Mucosa of rectum (tissue), 2 donors: ENCODE measurements at regions not wholly inside any gene's neighbourhood (a gene's known extent, or its start where the extent isn't known, plus 50 kb on each side); places are given as distances from the start of the nearest gene placed in this dataset.

Source experiments
- H3K27ac ChIP-seq, 2 donors: one replicate each; pipeline ENCODE4 v1.7.0; 2013; ENCODE audit warnings: inconsistent platforms in 2 of 2, low read depth in 2 of 2, low read length in 2 of 2
- H3K27me3 ChIP-seq, 2 donors: one replicate each; pipeline ENCODE4 v1.7.0; 2013; ENCODE audit warnings: low read length in 2 of 2; ENCODE audit not compliant: control insufficient read depth in 2 of 2, insufficient read depth in 2 of 2
- H3K36me3 ChIP-seq, 2 donors: one replicate each; pipeline ENCODE4 v1.7.0; 2013; ENCODE audit warnings: low read length in 2 of 2; ENCODE audit not compliant: control insufficient read depth in 2 of 2, insufficient read depth in 2 of 2
- H3K4me1 ChIP-seq, 2 donors: one replicate each; pipeline ENCODE4 v1.7.0; 2013; ENCODE audit warnings: low read length in 2 of 2, mild to moderate bottlenecking in 1 of 2; ENCODE audit not compliant: control insufficient read depth in 2 of 2, insufficient read depth in 2 of 2
- H3K4me3 ChIP-seq, 2 donors: one replicate each; pipeline ENCODE4 v1.7.0; 2013; ENCODE audit warnings: low read length in 2 of 2
- H3K9ac ChIP-seq, 2 donors: one replicate each; pipeline ENCODE4 v1.7.0; 2013; ENCODE audit warnings: low read length in 2 of 2, low read depth in 1 of 2, mild to moderate bottlenecking in 1 of 2
- H3K9me3 ChIP-seq, 2 donors: one replicate each; pipeline ENCODE4 v1.7.0; 2013; ENCODE audit warnings: low read length in 2 of 2; ENCODE audit not compliant: control insufficient read depth in 2 of 2
- donor health status: healthy.
- donor health status: Normal muscosa, but diverticular disease.

DNA sequence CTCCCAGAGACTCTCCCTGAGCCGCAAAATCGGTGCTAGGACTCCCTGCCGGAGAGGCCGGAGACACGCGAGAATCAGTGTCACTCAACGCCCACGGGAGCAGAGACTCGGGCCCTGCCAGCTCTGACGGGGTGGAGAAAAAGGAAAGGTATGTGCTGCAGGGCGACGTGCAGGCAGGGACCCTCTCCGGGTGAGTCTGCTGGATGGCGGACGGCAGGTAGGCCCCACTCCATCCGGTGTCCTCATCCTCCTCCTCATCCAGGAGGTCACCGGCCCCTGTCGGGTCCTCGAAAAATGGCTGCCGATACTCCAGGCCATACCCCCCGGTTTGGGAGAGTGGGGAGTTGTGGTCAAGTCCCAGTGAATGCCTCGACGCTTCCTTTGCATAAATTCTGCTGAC is 110.7 kb downstream of the PMAIP1 start:
- Histone ChIP-seq H3K9me3 (no peaks in the 10 kb centered on the region), H3K9ac (no peak overlapping the region), H3K4me3 (no peak overlapping the region), H3K4me1 (no peaks in the 10 kb centered on the region), H3K27ac (no peak overlapping the region), H3K27me3 (no peaks in the 10 kb centered on the region), H3K36me3 (no peaks in the 10 kb centered on the region)

DNA sequence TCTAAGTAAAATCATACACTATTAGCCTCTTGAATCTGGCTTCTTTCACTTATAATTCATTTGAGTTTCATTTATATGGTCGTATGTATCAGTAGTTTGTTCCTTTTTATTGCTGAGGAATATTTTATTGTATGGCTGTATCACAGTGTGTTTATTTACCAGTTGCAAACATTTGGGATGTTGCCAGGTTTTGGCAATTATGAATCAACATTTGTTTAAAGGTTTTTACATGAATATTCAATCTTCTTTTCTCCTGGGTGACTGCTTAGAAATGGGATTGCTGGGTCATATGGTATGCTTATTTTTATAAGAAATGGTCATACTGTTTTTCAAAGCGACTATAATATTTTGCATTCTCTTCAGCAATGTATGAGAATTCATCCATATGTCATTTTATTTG is 107.9 kb downstream of the PMAIP1 start:
- Histone ChIP-seq H3K4me1 (no peaks in the 10 kb centered on the region), H3K36me3 (no peaks in the 10 kb centered on the region), H3K9ac (no peak overlapping the region), H3K9me3 (no peaks in the 10 kb centered on the region), H3K27ac (no peak overlapping the region), H3K4me3 (no peak overlapping the region), H3K27me3 (no peaks in the 10 kb centered on the region)

DNA sequence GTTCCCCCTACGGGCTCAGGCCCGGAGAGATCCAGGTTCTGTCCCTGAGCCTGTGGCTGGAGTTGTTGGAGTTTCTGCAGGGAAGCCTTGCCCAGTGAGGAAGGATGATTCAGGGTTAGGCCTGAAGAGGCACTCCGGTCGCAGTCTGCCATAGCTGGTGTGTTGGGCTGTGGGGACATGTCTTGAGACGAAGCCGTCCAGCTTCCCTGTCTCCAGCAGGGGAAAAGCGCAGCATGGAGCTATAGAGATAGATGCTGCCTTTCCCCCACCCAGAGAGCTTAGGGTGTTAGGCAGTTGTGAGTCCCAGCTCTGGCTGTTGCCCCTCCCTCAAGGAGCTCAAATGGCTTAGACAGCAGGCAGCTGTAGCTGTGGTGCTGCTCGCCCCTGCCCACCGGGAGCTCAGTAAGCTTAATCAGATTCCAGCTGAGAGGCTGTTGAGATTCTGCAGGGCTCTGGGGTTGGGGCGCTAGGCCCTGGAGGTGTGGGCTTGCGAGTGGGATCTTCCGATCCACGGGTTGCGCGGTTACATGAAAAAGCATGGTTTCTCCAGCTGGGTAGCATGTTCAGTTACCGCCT is 103.9 kb downstream of the PMAIP1 start:
- Histone ChIP-seq H3K36me3 (no peaks in the 10 kb centered on the region), H3K4me3 (no peak overlapping the region), H3K27me3 (no peaks in the 10 kb centered on the region), H3K9me3 (no peaks in the 10 kb centered on the region), H3K27ac (no peak overlapping the region), H3K4me1 (no peaks in the 10 kb centered on the region), H3K9ac (no peak overlapping the region)

DNA sequence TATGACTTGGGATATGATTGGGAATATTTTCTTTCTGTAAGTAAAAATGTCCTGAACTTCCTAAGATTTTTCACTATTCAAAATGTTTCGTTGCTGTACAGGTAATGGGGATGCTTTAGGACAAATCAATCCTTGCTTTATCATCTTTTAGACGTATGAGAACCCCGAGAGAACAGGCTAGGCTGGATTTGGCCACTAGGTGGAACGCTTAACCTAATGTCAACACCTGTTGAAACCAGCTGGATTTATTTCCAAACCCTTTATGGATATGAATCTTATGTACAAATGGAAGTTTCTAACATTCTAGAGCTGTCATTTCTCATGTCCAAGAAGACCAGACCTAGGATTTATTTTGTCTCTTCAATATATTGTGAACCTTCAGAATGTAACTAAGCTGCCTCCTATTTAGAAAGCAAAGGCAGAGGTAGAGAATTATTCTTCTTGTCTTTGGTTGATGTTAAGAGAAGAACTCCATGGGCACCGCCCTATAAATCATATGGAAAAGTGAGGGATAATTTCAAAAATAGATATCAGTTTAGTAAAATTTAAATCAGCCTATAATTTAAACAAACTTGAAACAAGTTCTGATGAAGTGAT is 96.7 kb downstream of the PMAIP1 start:
- H3K27ac ChIP-seq, result no peak overlapping the region
- H3K36me3 ChIP-seq, result no peaks in the 10 kb centered on the region
- H3K9ac ChIP-seq, result no peak overlapping the region

DNA sequence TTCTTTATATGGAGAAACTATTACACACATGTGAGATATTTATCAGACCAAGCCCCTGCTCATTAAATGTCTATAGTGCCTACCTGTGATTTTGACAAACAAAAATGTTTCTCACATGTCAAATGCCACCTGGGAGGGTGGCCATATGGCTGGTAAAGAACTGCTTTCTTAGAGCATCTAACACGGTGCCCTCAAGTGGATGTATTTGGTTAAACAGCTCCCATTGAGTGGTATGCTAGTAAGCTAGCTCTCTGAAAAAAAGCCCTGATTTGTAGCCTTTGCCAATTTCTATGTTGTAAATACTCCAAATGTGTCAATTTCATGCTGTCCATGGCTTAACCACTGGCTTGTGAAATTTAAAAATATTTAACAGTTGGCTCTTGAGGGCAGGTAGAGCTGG is 94.6 kb downstream of the PMAIP1 start:
- Histone ChIP-seq H3K9me3 (no peaks in the 10 kb centered on the region), H3K27ac (no peak overlapping the region), H3K36me3 (no peaks in the 10 kb centered on the region), H3K9ac (no peak overlapping the region), H3K4me3 (no peak overlapping the region), H3K4me1 (no peaks in the 10 kb centered on the region), H3K27me3 (peaks cover 0 to 2% of the 10 kb centered on the region in 2 donors)

More for the DNA sequence above, 96.7 kb downstream of the PMAIP1 start:
- H3K9me3 ChIP-seq, result no peaks in the 10 kb centered on the region
- H3K4me3 ChIP-seq, result no peak overlapping the region
- peaks cover 0 to 2% of the 10 kb centered on the region in 2 donors for H3K27me3 ChIP-seq
- no peaks in the 10 kb centered on the region for H3K4me1 ChIP-seq

DNA sequence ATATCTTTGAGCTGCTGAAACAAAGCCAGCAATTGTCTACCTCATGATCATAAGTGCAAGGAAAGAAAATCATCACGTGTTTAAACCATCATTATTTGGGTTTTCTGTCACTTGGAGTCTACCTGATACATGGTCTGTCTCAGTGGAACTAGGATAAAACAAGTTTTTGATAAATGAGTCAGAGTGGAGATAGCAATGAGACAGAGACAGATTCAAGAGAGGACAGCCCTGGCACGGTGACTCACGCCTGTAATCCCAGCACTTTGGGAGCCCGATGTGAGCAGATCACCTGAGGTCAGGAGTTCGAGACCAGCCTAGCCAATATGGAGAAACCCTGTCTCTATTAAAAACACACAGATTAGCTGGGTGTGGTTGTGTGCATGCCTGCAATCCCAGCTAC is 93.8 kb downstream of the PMAIP1 start:
- peaks cover 0 to 2% of the 10 kb centered on the region in 2 donors for H3K27me3 ChIP-seq
- no peaks in the 10 kb centered on the region for H3K36me3 ChIP-seq
- no peak overlapping the region for H3K9ac ChIP-seq

DNA sequence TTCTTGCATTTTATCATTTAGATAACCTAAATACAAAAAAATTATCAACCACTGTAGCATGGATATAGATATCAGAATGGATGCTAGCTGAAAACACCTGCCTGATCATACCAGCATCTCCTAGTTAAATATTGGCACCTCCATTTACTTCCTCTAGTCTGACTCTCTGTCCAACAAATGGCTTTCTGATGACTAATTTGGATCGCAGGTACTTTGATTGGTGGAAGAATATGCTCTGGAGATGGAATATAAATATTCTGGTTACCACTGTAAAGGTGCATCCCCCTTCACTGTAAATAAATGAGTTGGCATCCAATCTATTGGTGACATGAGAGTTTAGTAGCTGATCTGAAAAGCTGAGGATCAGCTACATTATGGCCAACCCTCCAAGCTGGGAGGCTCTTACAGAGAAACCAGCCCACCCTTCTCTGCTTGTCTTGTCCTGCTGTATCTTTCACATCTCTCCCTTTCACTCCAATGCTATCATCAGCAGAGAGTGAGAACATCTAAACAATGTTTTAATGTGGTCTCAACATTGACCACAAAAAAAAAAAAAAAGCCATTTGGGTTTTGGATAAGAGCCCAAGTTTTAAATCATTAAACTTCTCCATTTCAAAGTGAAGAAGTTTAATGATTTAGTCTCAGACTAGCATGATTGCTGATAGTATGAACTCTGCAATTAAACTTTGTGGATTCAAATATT is 90.5 kb downstream of the PMAIP1 start:
- Histone ChIP-seq H3K27ac (no peak overlapping the region), H3K9ac (no peak overlapping the region), H3K4me3 (no peak overlapping the region), H3K9me3 (no peaks in the 10 kb centered on the region), H3K4me1 (no peaks in the 10 kb centered on the region), H3K27me3 (no peaks in the 10 kb centered on the region), H3K36me3 (no peaks in the 10 kb centered on the region)

More for the DNA sequence above, 93.8 kb downstream of the PMAIP1 start:
- Histone ChIP-seq H3K9me3 (no peaks in the 10 kb centered on the region), H3K27ac (no peak overlapping the region), H3K4me3 (no peak overlapping the region), H3K4me1 (no peaks in the 10 kb centered on the region)

DNA sequence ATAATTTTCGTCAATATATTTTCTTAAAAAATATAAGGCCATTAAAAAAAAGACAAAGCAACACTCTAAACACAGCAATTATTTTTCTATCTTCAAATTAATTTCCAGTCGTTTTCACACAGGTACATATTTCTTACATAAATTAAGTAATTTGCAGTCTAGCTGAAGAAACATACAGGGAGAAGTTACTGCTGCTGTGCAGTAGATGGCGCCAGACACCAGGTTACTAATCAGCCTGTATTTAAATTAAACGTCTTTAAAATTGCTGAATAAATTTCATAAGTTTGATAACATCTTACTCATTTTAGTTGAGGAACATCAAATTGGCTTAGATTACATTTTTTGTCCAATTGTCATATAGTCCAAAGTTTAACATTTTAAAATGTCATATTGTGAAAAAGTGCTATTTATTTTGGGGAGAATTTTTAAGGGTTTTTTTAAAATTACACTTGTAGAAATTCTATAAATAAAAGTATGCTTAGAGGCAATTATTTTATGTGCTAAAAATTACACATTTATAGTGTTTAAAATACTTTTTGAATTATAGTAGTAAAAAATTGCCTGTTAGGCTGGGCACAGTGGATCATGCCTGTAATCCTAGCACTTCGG is 88.4 kb downstream of the PMAIP1 start:
- Histone ChIP-seq H3K4me3 (no peak overlapping the region), H3K9me3 (no peaks in the 10 kb centered on the region), H3K9ac (no peak overlapping the region), H3K4me1 (no peaks in the 10 kb centered on the region), H3K27me3 (no peaks in the 10 kb centered on the region), H3K27ac (no peak overlapping the region), H3K36me3 (no peaks in the 10 kb centered on the region)

DNA sequence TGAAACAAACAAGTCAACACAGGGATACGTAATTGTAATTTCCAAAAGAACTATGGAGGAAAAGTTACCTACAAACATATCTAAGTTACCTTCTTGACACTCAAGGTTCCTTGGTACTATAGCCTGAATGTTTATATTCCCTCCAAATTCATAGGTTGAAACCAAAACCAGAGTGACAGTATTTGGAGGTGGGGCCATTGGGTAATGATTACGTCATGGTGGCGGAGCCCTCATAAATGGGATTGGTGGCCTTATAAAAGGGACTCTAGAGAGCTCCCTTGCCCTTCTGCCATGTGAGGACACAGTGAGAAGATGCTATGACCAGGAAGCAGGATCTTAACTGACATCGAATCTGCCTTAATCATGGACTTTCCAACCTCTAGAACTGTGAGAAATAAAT is 87.3 kb downstream of the PMAIP1 start:
- no peaks in the 10 kb centered on the region for H3K27me3 ChIP-seq
- no peak overlapping the region for H3K4me3 ChIP-seq
- no peak overlapping the region for H3K27ac ChIP-seq
- no peaks in the 10 kb centered on the region for H3K9me3 ChIP-seq
- H3K36me3 ChIP-seq, result no peaks in the 10 kb centered on the region
- no peak overlapping the region for H3K9ac ChIP-seq
- no peaks in the 10 kb centered on the region for H3K4me1 ChIP-seq

DNA sequence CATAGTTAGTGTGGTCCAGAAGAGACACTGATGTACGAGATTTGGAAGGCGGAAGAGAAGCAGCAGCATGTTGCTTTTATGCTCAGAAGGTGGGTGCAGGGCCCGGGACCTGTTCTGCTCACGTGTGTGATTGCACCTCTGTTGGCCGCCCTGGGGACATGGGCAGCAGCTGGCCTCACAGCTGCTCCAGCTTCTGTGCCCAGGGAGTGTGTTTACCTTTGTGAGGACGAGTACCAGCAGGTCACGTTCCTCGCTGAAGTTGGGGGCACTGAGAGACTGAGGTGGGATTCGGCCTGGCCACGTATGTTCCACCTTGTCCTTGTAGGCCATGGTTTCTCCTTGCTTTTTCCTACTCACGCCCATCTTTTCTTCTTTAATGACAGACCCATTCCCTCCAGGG is 86.3 kb downstream of the PMAIP1 start:
- no peaks in the 10 kb centered on the region for H3K36me3 ChIP-seq
- no peak overlapping the region for H3K9ac ChIP-seq
- H3K4me3 ChIP-seq, result no peak overlapping the region
- no peaks in the 10 kb centered on the region for H3K4me1 ChIP-seq
- no peaks in the 10 kb centered on the region for H3K27me3 ChIP-seq
- no peak overlapping the region for H3K27ac ChIP-seq
- H3K9me3 ChIP-seq, result no peaks in the 10 kb centered on the region
